DMS79 treated with DMSO at 0.1 percent for 48 hours (cell line): ENCODE measurements at regions not wholly inside any gene's neighbourhood (a gene's known extent, or its start where the extent isn't known, plus 50 kb on each side); places are given as distances from the start of the nearest gene placed in this dataset.
"Not testable (repeated sequence)": the region's sequence is repeated elsewhere in the genome, so short reads cannot be mapped to it uniquely, and the experiment has no call there.

Experiments
- DNase-seq: peaks from one replicate; lab custom pipeline; 2025; lab: John Stamatoyannopoulos, UW

DNA sequence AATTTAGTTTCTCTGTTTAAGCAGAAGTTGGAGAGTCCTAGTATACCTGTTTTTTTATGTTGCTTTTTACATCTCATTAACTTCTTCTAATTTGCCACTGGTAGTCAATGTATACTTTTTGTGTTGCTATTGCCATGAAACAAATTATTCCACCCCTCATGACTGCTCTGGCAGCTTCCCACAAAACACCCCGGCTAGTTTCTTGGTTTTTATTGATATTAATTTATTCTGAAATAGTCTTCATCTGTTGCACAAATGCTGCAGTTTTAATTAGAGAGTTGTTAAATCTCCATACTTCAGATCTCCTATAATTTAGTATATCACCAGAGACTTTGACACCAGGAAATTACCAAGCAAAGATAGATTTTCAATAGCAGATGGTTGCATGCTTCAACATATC is 1159.3 kb upstream of the PRR20A start:
- DNase-seq = no peak

GRCh38 chr13:55984026-55984425 is 1156.7 kb upstream of the PRR20A start:
- DNase-seq = not testable (repeated sequence)

DNA sequence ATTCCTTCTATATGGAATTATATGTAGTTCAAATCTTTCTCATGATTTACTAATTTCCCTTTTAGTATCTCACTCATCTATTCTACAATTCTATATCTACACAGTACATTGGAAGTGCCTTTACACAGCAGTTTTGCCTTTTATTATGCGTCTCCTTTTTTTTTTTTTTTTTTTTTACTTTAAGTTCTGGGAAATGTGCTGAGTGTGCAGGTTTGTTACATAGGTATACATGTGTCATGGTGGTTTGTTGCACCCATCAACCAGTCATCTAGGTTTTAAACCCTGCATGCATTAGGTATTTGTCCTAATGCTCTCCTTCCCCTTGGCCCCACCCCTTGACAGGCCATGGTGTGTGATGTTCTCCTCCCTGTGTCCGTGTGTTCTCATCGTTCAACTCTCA is 1150.1 kb upstream of the PRR20A start:
- no peak for DNase-seq

DNA sequence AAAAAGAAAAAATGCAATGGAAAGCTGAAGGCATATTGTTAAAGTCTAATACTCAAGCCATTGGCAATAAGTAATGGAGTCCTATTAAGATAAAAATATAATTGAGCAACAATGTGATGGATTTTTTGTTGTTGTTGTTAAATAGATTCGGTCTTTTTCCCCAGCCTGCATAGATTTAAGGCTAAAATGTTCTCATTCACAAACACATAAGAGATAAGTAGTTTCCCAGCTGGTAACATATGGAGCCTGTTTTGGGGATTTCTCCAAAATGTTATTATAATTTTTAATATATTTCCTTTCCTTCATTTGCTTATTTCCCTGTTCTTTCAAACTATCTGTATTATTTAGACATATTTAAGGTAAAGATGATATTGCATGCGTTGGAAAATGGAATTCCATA is 1149.1 kb upstream of the PRR20A start:
- no peak for DNase-seq

DNA sequence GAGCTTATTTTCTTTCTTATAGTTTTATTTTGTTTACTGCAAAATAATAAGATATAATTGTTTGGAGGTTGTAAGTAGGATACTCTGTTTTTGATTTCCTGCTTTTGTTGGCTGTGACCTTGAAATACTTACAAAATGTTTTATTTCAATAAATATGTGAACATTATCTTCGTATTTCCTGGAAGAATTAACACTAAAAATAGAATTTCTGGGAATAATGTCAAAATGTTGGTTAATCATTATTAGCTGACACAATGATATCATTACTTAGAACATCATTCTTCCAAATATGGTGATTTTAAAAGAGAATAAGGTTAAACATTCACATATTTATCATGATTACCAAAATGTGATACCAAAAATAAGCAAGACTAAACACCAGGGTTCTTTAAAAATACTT is 1148.6 kb upstream of the PRR20A start:
- no peak for DNase-seq

GRCh38 chr13:55999709-56000108 is 1141.0 kb upstream of the PRR20A start:
- no peak for DNase-seq

GRCh38 chr13:56009418-56009817 is 1131.3 kb upstream of the PRR20A start:
- DNase-seq = no peak

DNA sequence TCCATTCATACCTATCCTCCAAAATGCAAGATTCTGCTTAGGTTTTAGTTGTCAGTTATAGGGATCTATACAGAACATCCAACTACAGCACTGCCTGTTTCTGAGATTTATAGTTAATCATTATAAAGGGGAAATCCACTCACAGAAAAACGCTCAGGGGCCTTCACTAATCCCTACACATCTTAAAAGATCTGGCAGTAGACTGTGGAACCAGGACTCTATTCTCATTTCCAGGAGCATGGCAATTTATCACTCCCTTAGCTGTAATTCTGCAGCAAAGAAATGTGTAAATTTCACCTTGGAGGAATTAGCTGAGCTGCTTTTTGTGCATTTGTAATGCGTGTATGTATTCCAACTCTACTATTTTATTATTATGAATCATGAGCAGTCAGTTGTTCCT is 1128.1 kb upstream of the PRR20A start:
- no peak for DNase-seq

GRCh38 chr13:56015919-56016318 is 1124.8 kb upstream of the PRR20A start:
- DNase-seq = no peak

GRCh38 chr13:56019606-56020005 is 1121.1 kb upstream of the PRR20A start:
- no peak for DNase-seq

- DNase-seq = no peak
Measured at GRCh38 chr13:56020425-56020824, 1120.3 kb upstream of the PRR20A start.

- no peak for DNase-seq
Measured at GRCh38 chr13:56039992-56040391, 1100.7 kb upstream of the PRR20A start.

DNA sequence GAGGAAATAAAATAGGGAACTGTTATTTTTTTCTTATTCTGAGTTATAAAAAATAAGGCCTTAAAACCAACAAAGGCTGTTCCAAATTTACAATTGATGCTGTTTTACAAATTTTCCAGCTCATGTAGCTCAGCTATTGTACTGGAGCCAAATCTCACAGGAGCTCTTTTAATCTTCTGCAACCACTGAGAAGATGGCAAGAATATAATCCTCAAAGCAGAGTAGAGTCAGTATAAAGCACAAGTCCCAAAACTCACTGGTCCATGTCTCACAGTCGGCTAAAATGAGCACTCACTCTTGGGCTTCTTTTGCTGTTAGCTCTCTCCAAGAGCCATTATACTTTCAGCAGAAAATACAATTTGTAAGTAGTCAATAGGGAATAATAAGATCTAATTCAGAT is 1074.4 kb upstream of the PRR20A start:
- DNase-seq = no peak

DNA sequence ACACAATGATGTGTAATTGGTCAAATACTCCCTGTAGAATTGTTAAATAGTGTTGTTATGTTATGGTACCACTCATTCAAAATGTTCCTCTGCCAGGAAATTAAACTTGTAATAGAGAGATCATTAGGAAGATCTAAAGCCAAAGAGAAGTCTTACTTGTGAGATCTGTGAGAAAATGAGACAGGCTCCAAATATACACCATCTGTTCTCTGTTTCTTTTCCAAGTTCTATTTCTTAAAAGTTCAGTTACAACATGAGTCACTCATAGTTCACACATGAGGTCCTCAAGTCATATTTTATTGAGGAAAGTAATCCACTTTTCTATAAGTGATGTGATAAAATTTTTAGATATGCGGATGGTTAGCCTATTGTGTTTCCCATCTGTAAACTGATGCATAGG is 1038.1 kb upstream of the PRR20A start:
- DNase-seq = no peak

GRCh38 chr13:56110751-56111150 is 1030.0 kb upstream of the PRR20A start:
- no peak for DNase-seq

DNA sequence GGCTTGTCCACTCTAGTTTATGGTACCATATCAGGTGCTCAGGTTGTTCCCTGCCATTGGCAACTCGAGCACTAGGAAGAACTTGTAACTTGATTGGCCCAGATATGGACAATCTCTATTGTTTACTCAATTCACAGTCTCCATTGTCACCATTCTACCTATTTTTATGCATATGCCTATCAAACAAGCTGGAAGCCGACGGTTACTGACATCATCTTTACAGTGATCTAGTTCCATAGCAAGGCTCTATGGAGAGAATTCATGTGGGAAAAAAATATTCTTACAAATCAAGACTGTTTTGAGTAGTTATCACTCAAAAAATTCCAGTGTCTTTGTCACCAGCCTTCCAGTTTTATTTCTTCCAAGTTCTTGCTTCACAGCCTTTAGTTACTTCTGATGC is 1006.2 kb upstream of the PRR20A start:
- no peak for DNase-seq

DNA sequence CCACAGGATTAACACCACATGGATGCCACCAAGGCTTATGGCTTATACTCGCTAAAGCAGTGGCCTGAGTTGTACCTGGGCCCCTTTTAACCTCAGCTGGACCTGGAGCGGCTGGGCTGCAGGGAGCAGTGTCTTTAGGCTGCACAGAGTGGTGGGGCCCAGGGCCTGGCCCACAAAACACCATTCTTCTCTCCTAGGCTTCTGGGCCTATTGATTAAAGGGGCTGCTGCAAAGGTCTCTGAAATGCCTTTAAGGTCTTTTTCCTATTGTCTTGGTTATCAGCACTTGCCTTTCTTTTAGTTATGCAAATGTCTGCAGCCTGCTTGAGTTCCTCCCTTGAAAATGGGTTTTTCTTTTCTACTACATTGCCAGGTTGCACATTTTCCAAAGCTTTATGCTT is 973.9 kb upstream of the PRR20A start:
- DNase-seq = no peak

DNA sequence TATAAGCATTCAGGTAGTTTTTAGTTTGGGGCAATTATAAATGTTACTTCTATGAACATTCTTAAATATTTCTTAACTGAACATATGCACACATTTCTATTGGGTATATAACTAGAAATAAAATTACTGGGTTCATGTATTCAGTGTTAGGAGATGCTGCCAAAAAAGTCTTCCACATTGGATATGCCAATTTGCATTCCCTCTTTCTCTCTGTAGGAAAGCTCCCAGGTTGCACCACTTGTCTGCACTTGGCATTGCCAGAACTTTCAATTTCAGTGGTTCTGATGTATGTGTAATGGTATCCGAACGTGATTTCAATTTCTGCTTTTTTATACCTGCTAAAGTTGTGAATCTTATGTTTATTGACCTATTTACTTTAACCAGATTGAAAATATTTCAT is 972.1 kb upstream of the PRR20A start:
- DNase-seq = no peak

GRCh38 chr13:56173346-56173745 is 967.4 kb upstream of the PRR20A start:
- no peak for DNase-seq

GRCh38 chr13:56182598-56182997 is 958.1 kb upstream of the PRR20A start:
- DNase-seq = no peak

GRCh38 chr13:56187331-56187730 is 953.4 kb upstream of the PRR20A start:
- no peak for DNase-seq

GRCh38 chr13:56188582-56188981 is 952.1 kb upstream of the PRR20A start:
- DNase-seq = not testable (repeated sequence)

DNA sequence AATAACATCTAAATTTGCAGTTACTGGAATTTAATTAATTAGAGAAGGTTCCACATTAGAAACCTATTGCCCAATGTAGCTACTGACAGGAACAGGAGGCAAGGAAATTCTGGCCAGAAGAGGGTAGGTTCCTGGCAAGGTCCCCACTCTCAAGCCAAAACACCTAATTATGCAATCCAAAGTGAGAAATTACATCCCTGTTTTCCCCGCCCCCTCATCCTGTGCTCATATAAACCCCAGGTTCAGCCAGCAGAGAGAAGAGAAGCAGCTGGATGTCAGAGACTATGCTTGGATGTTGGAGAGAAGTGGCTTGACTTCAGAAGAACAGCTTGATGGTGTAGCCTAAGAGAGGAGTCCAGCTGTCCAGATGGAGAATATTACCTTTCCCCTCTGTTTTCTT is 951.3 kb upstream of the PRR20A start:
- DNase-seq = no peak

GRCh38 chr13:56189978-56190377 is 950.7 kb upstream of the PRR20A start:
- DNase-seq = no peak

- no peak for DNase-seq
Measured at GRCh38 chr13:56198350-56198749, 942.4 kb upstream of the PRR20A start.
